DND-41 (cell line): ENCODE measurements at regions not wholly inside any gene's neighbourhood (a gene's known extent, or its start where the extent isn't known, plus 50 kb on each side); places are given as distances from the start of the nearest gene placed in this dataset.

Experiments used
- ATAC-seq: fragments of 200-7000 bp; cut with Tn5 transposase; 3 replicates; pipeline ENCODE4 v1.9.1; 2021; ENCODE audit warnings: low read depth; ENCODE audit not compliant: insufficient read depth
- DNase-seq: peaks from one replicate; pipeline ENCODE4 v3.0.0-alpha.2; 2020
- H2AFZ ChIP-seq: 2 replicates; pipeline ENCODE4 v1.6.0; 2012; ENCODE audit warnings: low read depth, low read length
- H3K27ac ChIP-seq: 2 replicates; pipeline ENCODE4 v1.5.1; 2012; ENCODE audit warnings: low read length, inconsistent platforms
- H3K27me3 ChIP-seq: fragments of 200-600 bp; sonication (generic); 2 replicates; pipeline ENCODE4 v1.6.0; 2012; ENCODE audit warnings: low read length, mild to moderate bottlenecking, inconsistent platforms; ENCODE audit not compliant: insufficient read depth, poor library complexity
- H3K36me3 ChIP-seq: 2 replicates; pipeline ENCODE4 v1.5.1; 2012; ENCODE audit warnings: low read length, inconsistent platforms; ENCODE audit not compliant: insufficient read depth
- H3K4me1 ChIP-seq: 2 replicates; pipeline ENCODE4 v1.5.1; 2012; ENCODE audit warnings: mild to moderate bottlenecking, low read length; ENCODE audit not compliant: insufficient read depth
- H3K4me2 ChIP-seq: 2 replicates; pipeline ENCODE4 v1.6.0; 2012; ENCODE audit warnings: mild to moderate bottlenecking, moderate library complexity, low read length, inconsistent platforms; ENCODE audit not compliant: insufficient read depth
- H3K4me3 ChIP-seq, 2 experiments: fragments of 200-600 bp in 1 of 2; shearing (Covaris generic) in 1 of 2; 2 replicates each; pipeline ENCODE4 v1.5.1; 2012 to 2016; ENCODE audit warnings: inconsistent platforms in 2 of 2, low read length in 2 of 2, mild to moderate bottlenecking in 2 of 2, low read depth in 1 of 2, moderate library complexity in 1 of 2
- H3K79me2 ChIP-seq: 2 replicates; pipeline ENCODE4 v1.6.0; 2012; ENCODE audit warnings: low read length, inconsistent platforms; ENCODE audit not compliant: insufficient read depth
- H3K9ac ChIP-seq: 2 replicates; pipeline ENCODE4 v1.6.0; 2012; ENCODE audit warnings: low read depth, mild to moderate bottlenecking, inconsistent platforms, low read length, moderate library complexity
- H3K9me3 ChIP-seq: 2 replicates; pipeline ENCODE4 v1.5.1; 2012; ENCODE audit warnings: low read length, moderate library complexity, mild to moderate bottlenecking, inconsistent platforms; ENCODE audit not compliant: insufficient read depth, severe bottlenecking
- H4K20me1 ChIP-seq: 2 replicates; pipeline ENCODE4 v1.6.0; 2012; ENCODE audit warnings: low read length; ENCODE audit not compliant: insufficient read depth
- CTCF ChIP-seq: IDR thresholded peaks from 2 replicates; pipeline ENCODE4 v1.5.1; 2012; ENCODE audit warnings: borderline replicate concordance, low read length, moderate library complexity, mild to moderate bottlenecking; ENCODE audit not compliant: poor library complexity, severe bottlenecking; ENCODE audit errors: extremely low read depth
- EZH2 ChIP-seq: IDR thresholded peaks from 3 replicates; pipeline ENCODE4 v1.6.1; 2012; ENCODE audit warnings: borderline replicate concordance, low read depth, mild to moderate bottlenecking, moderate library complexity, low read length, inconsistent platforms; ENCODE audit not compliant: severe bottlenecking

GRCh38 chr6:109284675-109285074 lies 97.6 kb downstream of the CD164 start:
- H3K9me3 ChIP-seq, result no peaks in the 10 kb centered on the region
- H2AFZ ChIP-seq, result no peak overlapping the region
- H3K79me2 ChIP-seq, result no peaks in the 10 kb centered on the region
- H3K27me3 ChIP-seq, result peaks cover 5% of the 10 kb centered on the region
- H4K20me1 ChIP-seq, result no peaks in the 10 kb centered on the region
- H3K4me2 ChIP-seq, result no peak overlapping the region
- H3K36me3 ChIP-seq, result no peaks in the 10 kb centered on the region
- H3K4me3 ChIP-seq, result no peak overlapping the region
- no peak for TF ChIP-seq EZH2
- H3K4me1 ChIP-seq, result no peaks in the 10 kb centered on the region
- no peak overlapping the region for H3K27ac ChIP-seq
- H3K9ac ChIP-seq, result no peak overlapping the region
- no peak for ATAC-seq
- DNase-seq, result no peak

GRCh38 chr6:109282756-109283155 lies 99.5 kb downstream of the CD164 start:
- ATAC-seq (no peak), DNase-seq (no peak)
- Histone ChIP-seq H3K36me3 (no peaks in the 10 kb centered on the region), H3K79me2 (no peaks in the 10 kb centered on the region), H4K20me1 (no peaks in the 10 kb centered on the region), H3K27ac (no peak overlapping the region), H3K4me3 (no peak overlapping the region), H3K4me1 (no peaks in the 10 kb centered on the region), H3K9me3 (no peaks in the 10 kb centered on the region), H3K27me3 (peaks cover 5% of the 10 kb centered on the region), H2AFZ (no peak overlapping the region), H3K4me2 (no peak overlapping the region), H3K9ac (no peak overlapping the region)
- no peak for TF ChIP-seq CTCF
- no peak for TF ChIP-seq EZH2

GRCh38 chr6:109279628-109280027 lies 102.6 kb downstream of the CD164 start:
- Histone ChIP-seq H3K4me2 (no peak overlapping the region), H3K4me1 (no peaks in the 10 kb centered on the region), H3K27ac (no peak overlapping the region), H3K9me3 (no peaks in the 10 kb centered on the region), H3K36me3 (no peaks in the 10 kb centered on the region), H4K20me1 (no peaks in the 10 kb centered on the region), H3K79me2 (no peaks in the 10 kb centered on the region), H3K27me3 (peaks cover 4% of the 10 kb centered on the region), H2AFZ (no peak overlapping the region), H3K9ac (no peak overlapping the region), H3K4me3 (no peak overlapping the region)
- ATAC-seq (no peak), DNase-seq (no peak)
- TF ChIP-seq CTCF, result no peak
- no peak for TF ChIP-seq EZH2

- no peaks in the 10 kb centered on the region for H3K79me2 ChIP-seq
- H3K27me3 ChIP-seq, result no peaks in the 10 kb centered on the region
- TF ChIP-seq CTCF, result no peak
- no peaks in the 10 kb centered on the region for H4K20me1 ChIP-seq
- no peak overlapping the region for H3K9ac ChIP-seq
- no peak overlapping the region for H2AFZ ChIP-seq
- ATAC-seq, result no peak
- H3K4me2 ChIP-seq, result no peak overlapping the region
- no peak overlapping the region for H3K4me3 ChIP-seq
- H3K36me3 ChIP-seq, result no peaks in the 10 kb centered on the region
- no peak for DNase-seq
- H3K27ac ChIP-seq, result no peak overlapping the region
- H3K4me1 ChIP-seq, result no peaks in the 10 kb centered on the region
- no peaks in the 10 kb centered on the region for H3K9me3 ChIP-seq
These were observed 110.6 kb downstream of the CD164 start for GRCh38 chr6:109271622-109272021.
